Activated gamma-delta T cell (primary cell): ENCODE measurements at regions not wholly inside any gene's neighbourhood (a gene's known extent, or its start where the extent isn't known, plus 50 kb on each side); places are given as distances from the start of the nearest gene placed in this dataset.
"Not testable (repeated sequence)": the region's sequence is repeated elsewhere in the genome, so short reads cannot be mapped to it uniquely, and the experiment has no call there.

Source experiments
- DNase-seq: peaks from one replicate; lab custom pipeline; 2025; lab: John Stamatoyannopoulos, UW

- no peak for DNase-seq
Measured at GRCh38 chrX:121298499-121298898, 251.1 kb downstream of the GLUD2 start.

- no peak for DNase-seq
Measured at GRCh38 chrX:121301356-121301755, 253.9 kb downstream of the GLUD2 start.

- no peak for DNase-seq
Measured at GRCh38 chrX:121301822-121302221, 254.4 kb downstream of the GLUD2 start.

GRCh38 chrX:121307449-121307848, 260.0 kb downstream of the GLUD2 start:
- DNase-seq: no peak

GRCh38 chrX:121308276-121308805, 260.9 kb downstream of the GLUD2 start:
- DNase-seq: no peak

- no peak for DNase-seq
Measured at GRCh38 chrX:121310820-121311219, 263.4 kb downstream of the GLUD2 start.

GRCh38 chrX:121320441-121320840, 273.0 kb downstream of the GLUD2 start:
- DNase-seq: no peak

- DNase-seq: no peak
Measured at GRCh38 chrX:121322159-121322558, 274.7 kb downstream of the GLUD2 start.

- DNase-seq: no peak
Measured at GRCh38 chrX:121323337-121323736, 275.9 kb downstream of the GLUD2 start.

- DNase-seq: no peak
Measured at GRCh38 chrX:121333942-121334341, 286.5 kb downstream of the GLUD2 start.

GRCh38 chrX:121336831-121337421, 289.5 kb downstream of the GLUD2 start:
- no peak for DNase-seq

GRCh38 chrX:121337816-121338215, 290.4 kb downstream of the GLUD2 start:
- DNase-seq: no peak

GRCh38 chrX:121349263-121349662, 301.9 kb downstream of the GLUD2 start:
- no peak for DNase-seq

GRCh38 chrX:121356139-121356849, 308.9 kb downstream of the GLUD2 start:
- no peak for DNase-seq

- no peak for DNase-seq
Measured at GRCh38 chrX:121356850-121357171, 309.4 kb downstream of the GLUD2 start.

- DNase-seq: no peak
Measured at GRCh38 chrX:121360280-121360679, 312.9 kb downstream of the GLUD2 start.

GRCh38 chrX:121365572-121366161, 318.3 kb downstream of the GLUD2 start:
- no peak for DNase-seq

- DNase-seq: no peak
Measured at GRCh38 chrX:121374471-121374870, 327.1 kb downstream of the GLUD2 start.

GRCh38 chrX:121381915-121382314, 334.5 kb downstream of the GLUD2 start:
- DNase-seq: not testable (repeated sequence)

GRCh38 chrX:121389976-121390714, 342.7 kb downstream of the GLUD2 start:
- DNase-seq: no peak

- no peak for DNase-seq
Measured at GRCh38 chrX:121405826-121406225, 358.4 kb downstream of the GLUD2 start.

- DNase-seq: no peak
Measured at GRCh38 chrX:121407627-121408026, 360.2 kb downstream of the GLUD2 start.

- peak; percentile 9 for DNase-seq
Measured at GRCh38 chrX:121431514-121431913, 384.1 kb downstream of the GLUD2 start.
